ENCODE measurements at regions not wholly inside any gene's neighbourhood (a gene's known extent, or its start where the extent isn't known, plus 50 kb on each side); places are given as distances from the start of the nearest gene placed in this dataset.
A peak's percentile ranks its signal among the peaks of the same experiment; 100 is the strongest.

- intact Hi-C loops (cut with DNase I), result no loop called here
Observed at GRCh38 chr1:63147783-63148182, 174.6 kb upstream of the FOXD3 start.

GRCh38 chr1:63148825-63149645 lies 173.3 kb upstream of the FOXD3 start:
- DNase-seq (ENCODE audit: low spot score) (peak; percentile 61), ATAC-seq (peak; percentile 62)
- intact Hi-C loops (cut with DNase I), result no loop called here

More at GRCh38 chr1:63147783-63148182, 174.6 kb upstream of the FOXD3 start:
- ATAC-seq (no peak), DNase-seq (ENCODE audit: low spot score) (no peak)

- ATAC-seq (no peak), DNase-seq (ENCODE audit: low spot score) (no peak)
- intact Hi-C loops (cut with DNase I), result no loop called here
Observed at GRCh38 chr1:63152572-63152971, 169.8 kb upstream of the FOXD3 start.

GRCh38 chr1:63155437-63155836 lies 166.9 kb upstream of the FOXD3 start:
- DNase-seq (ENCODE audit: low spot score) (no peak), ATAC-seq (no peak)
- intact Hi-C loops (cut with DNase I), result no loop called here

- intact Hi-C loops (cut with DNase I), result no loop called here
- DNase-seq (ENCODE audit: low spot score) (no peak), ATAC-seq (no peak)
Observed at GRCh38 chr1:63157085-63157484, 165.3 kb upstream of the FOXD3 start.

- DNase-seq (ENCODE audit: low spot score), result no peak
- intact Hi-C loops (cut with DNase I), result no loop called here
- ATAC-seq, result no peak
Observed at GRCh38 chr1:63169057-63169456, 153.3 kb upstream of the FOXD3 start.

GRCh38 chr1:63173161-63173560 lies 149.2 kb upstream of the FOXD3 start:
- intact Hi-C loops (cut with DNase I), result no loop called here
- no peak for DNase-seq (ENCODE audit: low spot score)
- no peak for ATAC-seq

- ATAC-seq, result no peak
- no peak for DNase-seq (ENCODE audit: low spot score)
- intact Hi-C loops (cut with DNase I), result no loop called here
Observed at GRCh38 chr1:63189677-63190076, 132.7 kb upstream of the FOXD3 start.

- no peak for ATAC-seq
- no peak for DNase-seq (ENCODE audit: low spot score)
- intact Hi-C loops (cut with DNase I), result no loop called here
Observed at GRCh38 chr1:63190171-63190570, 132.2 kb upstream of the FOXD3 start.

GRCh38 chr1:63198871-63199394 lies 123.4 kb upstream of the FOXD3 start:
- intact Hi-C loops (cut with DNase I), result no loop called here
- no peak for DNase-seq (ENCODE audit: low spot score)
- ATAC-seq, result no peak

- ATAC-seq (no peak), DNase-seq (ENCODE audit: low spot score) (no peak)
- intact Hi-C loops (cut with DNase I), result no loop called here
Observed at GRCh38 chr1:63199706-63200335, 122.5 kb upstream of the FOXD3 start.

GRCh38 chr1:63200676-63201075 lies 121.7 kb upstream of the FOXD3 start:
- intact Hi-C loops (cut with DNase I), result no loop called here
- DNase-seq (ENCODE audit: low spot score) (no peak), ATAC-seq (no peak)

- no peak for DNase-seq (ENCODE audit: low spot score)
- intact Hi-C loops (cut with DNase I), result no loop called here
- no peak for ATAC-seq
Observed at GRCh38 chr1:63203641-63204040, 118.7 kb upstream of the FOXD3 start.

GRCh38 chr1:63205776-63206175 lies 116.6 kb upstream of the FOXD3 start:
- intact Hi-C loops (cut with DNase I), result no loop called here
- no peak for ATAC-seq
- no peak for DNase-seq (ENCODE audit: low spot score)

- DNase-seq (ENCODE audit: low spot score) (no peak), ATAC-seq (no peak)
- intact Hi-C loops (cut with DNase I), result no loop called here
Observed at GRCh38 chr1:63214553-63214952, 107.8 kb upstream of the FOXD3 start.

- ATAC-seq (no peak), DNase-seq (ENCODE audit: low spot score) (no peak)
- intact Hi-C loops (cut with DNase I), result no loop called here
Observed at GRCh38 chr1:63223426-63223825, 98.9 kb upstream of the FOXD3 start.

GRCh38 chr1:63230722-63231121 lies 91.6 kb upstream of the FOXD3 start:
- intact Hi-C loops (cut with DNase I), result no loop called here
- ATAC-seq, result no peak

GRCh38 chr1:63238721-63239120 lies 83.6 kb upstream of the FOXD3 start:
- no peak for DNase-seq (ENCODE audit: low spot score)
- intact Hi-C loops (cut with DNase I), result no loop called here
- no peak for ATAC-seq

More at GRCh38 chr1:63230722-63231121, 91.6 kb upstream of the FOXD3 start:
- no peak for DNase-seq (ENCODE audit: low spot score)

GRCh38 chr1:63245186-63245585 lies 77.2 kb upstream of the FOXD3 start:
- ATAC-seq, result no peak
- DNase-seq (ENCODE audit: low spot score), result no peak
- intact Hi-C loops (cut with DNase I), result no loop called here

GRCh38 chr1:63248216-63248615 lies 74.2 kb upstream of the FOXD3 start:
- no peak for DNase-seq (ENCODE audit: low spot score)
- intact Hi-C loops (cut with DNase I), result no loop called here
- ATAC-seq, result no peak
